AG09319 (cell line): ENCODE measurements at regions not wholly inside any gene's neighbourhood (a gene's known extent, or its start where the extent isn't known, plus 50 kb on each side); places are given as distances from the start of the nearest gene placed in this dataset.

ENCODE experiments used
- DNase-seq: peaks from one replicate; pipeline ENCODE4 v3.0.0-alpha.2; 2010; ENCODE audit warnings: low read depth; ENCODE audit errors: extremely low read depth
- TF ChIP-seq, protein P1 (sequence below): IDR thresholded peaks from 2 replicates; pipeline ENCODE4 v1.5.1; 2011; ENCODE audit warnings: low read depth, mild to moderate bottlenecking, inconsistent platforms, low read length, moderate library complexity

GRCh38 chr10:30187010-30187409, 127.6 kb upstream of the JCAD start:
- TF ChIP-seq, protein P1, sequence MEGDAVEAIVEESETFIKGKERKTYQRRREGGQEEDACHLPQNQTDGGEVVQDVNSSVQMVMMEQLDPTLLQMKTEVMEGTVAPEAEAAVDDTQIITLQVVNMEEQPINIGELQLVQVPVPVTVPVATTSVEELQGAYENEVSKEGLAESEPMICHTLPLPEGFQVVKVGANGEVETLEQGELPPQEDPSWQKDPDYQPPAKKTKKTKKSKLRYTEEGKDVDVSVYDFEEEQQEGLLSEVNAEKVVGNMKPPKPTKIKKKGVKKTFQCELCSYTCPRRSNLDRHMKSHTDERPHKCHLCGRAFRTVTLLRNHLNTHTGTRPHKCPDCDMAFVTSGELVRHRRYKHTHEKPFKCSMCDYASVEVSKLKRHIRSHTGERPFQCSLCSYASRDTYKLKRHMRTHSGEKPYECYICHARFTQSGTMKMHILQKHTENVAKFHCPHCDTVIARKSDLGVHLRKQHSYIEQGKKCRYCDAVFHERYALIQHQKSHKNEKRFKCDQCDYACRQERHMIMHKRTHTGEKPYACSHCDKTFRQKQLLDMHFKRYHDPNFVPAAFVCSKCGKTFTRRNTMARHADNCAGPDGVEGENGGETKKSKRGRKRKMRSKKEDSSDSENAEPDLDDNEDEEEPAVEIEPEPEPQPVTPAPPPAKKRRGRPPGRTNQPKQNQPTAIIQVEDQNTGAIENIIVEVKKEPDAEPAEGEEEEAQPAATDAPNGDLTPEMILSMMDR, result no peak
- DNase-seq, result no peak

GRCh38 chr10:30186371-30186875, 127.0 kb upstream of the JCAD start:
- DNase-seq, result no peak
- TF ChIP-seq, protein P1, result peak; percentile 32

DNA sequence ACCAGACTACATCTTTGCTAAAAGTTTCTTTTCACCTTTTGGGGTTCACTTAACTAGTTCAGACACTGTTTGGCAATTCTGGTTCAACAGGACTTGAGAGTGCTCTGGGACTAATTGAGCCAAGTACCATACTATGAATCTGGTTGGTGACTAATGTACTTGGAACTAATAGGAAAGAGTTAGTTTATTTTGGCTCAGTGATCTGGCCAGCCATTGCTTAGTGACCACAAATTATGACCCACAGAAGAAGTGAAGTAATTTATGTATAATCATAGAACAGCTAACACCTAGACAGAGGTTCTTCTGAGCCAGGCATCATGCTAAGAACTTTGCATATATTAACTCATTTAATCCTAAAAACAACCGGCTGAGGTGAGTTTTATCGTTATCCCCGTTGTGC, 126.5 kb upstream of the JCAD start:
- peak; percentile 72 for DNase-seq
- TF ChIP-seq, protein P1, result no peak

GRCh38 chr10:30185341-30185740, 126.0 kb upstream of the JCAD start:
- no peak for DNase-seq
- TF ChIP-seq, protein P1, result no peak

DNA sequence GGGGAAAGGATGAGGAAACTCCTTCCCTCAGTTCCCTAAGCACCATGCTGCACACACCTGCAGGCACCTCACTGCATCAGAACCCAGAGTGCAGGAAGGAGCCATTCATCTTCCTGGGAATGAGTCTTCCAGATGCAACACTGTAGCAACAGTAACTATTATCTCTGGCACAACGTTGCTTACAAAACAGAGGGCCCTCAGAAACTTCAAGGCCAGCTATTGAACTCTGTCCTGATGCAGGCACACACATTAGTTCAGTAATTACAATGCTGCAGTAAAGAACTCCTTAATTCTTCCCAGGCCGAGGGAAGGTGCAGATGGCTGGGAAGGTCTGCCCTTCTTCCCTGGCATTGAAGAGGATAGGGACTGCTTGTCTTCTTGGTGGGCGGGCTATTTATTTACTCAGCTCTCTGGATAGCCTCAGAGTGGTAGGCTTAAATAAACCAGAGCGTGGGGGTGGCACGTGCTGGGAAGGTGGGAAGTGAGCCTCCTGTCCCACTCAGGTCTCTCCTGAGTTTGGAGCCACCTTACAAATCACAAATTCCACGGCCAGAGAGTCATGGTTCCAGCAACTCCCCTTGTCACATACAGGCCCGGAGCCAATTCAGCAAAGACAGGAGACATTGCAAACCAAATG, 125.1 kb upstream of the JCAD start:
- no peak for DNase-seq
- TF ChIP-seq, protein P1, result no peak

DNA sequence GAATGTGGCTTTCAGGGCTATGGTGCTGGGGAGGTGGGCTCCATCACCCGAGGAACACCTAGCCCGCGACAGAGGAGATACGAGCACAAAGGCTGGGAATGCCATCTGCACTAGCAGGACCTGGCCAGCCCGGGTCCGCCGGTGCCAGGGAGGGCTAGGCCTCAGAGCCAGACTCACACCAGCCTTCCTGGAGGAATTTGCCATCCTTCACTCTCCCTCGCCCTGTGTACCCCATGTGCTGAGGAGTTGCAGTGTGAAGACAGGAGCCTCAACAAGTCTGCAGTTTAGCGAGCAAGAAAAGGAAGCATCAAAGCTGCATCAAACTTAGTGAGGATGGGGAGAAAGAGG, 123.6 kb upstream of the JCAD start:
- no peak for DNase-seq
- TF ChIP-seq, protein P1, result no peak

- TF ChIP-seq, protein P1, result no peak
- peak; percentile 93 for DNase-seq
These were observed 123.0 kb upstream of the JCAD start for GRCh38 chr10:30182191-30183054.
